HFFc6 (cell line): ENCODE measurements at regions not wholly inside any gene's neighbourhood (a gene's known extent, or its start where the extent isn't known, plus 50 kb on each side); places are given as distances from the start of the nearest gene placed in this dataset.

Experiments
- DNase-seq: peaks from one replicate; pipeline ENCODE4 v3.0.0-alpha.2; 2018
- H3K27ac Mint-ChIP-seq: 2 replicates; pipeline ENCODE4 v1.8.0; 2020; ENCODE audit warnings: mild to moderate bottlenecking, mixed read lengths
- H3K27me3 Mint-ChIP-seq: 2 replicates; pipeline ENCODE4 v1.8.0; 2021; ENCODE audit warnings: mild to moderate bottlenecking, moderate library complexity, mixed read lengths; ENCODE audit not compliant: insufficient read depth
- H3K36me3 Mint-ChIP-seq: 2 replicates; pipeline ENCODE4 v1.8.0; 2021; ENCODE audit warnings: low read depth, mixed read lengths
- H3K4me1 Mint-ChIP-seq: 2 replicates; pipeline ENCODE4 v1.8.0; 2020; ENCODE audit warnings: low read depth, mixed read lengths
- H3K4me3 Mint-ChIP-seq: 2 replicates; pipeline ENCODE4 v1.8.0; 2020; ENCODE audit warnings: mild to moderate bottlenecking, moderate library complexity, mixed read lengths
- H3K9me3 Mint-ChIP-seq: 2 replicates; pipeline ENCODE4 v1.8.0; 2020; ENCODE audit warnings: mild to moderate bottlenecking, mixed read lengths
- TF ChIP-seq, protein P1 (sequence below): fragments of 200-600 bp; sonication (generic); IDR thresholded peaks from 2 replicates; pipeline ENCODE4 v1.5.0; 2021; ENCODE audit warnings: antibody characterized with exemption, mild to moderate bottlenecking

DNA sequence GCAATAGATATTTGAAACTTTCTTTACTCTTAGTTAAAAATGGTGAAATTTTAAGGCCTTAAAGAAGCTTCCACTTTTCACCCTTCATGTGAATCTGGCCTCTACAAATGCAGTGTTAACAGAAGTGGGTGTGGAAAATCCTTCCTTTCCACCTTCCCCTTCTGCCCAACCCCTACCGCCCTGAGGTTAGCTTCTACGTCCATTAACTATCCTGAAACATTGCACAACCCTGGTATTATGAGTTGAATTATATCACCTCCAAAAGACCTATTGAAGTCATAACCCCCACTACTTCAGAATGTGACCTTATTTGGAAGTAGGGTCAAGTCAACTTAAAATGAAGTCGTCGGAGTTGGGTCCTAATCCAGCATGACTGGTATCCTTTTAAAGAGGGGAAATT is 80.8 kb upstream of the ACSL3 start:
- Mint-ChIP-seq H3K9me3 (no peaks in the 10 kb centered on the region), H3K27me3 (no peaks in the 10 kb centered on the region; the same call in 1 of the 2 replicates)

DNA sequence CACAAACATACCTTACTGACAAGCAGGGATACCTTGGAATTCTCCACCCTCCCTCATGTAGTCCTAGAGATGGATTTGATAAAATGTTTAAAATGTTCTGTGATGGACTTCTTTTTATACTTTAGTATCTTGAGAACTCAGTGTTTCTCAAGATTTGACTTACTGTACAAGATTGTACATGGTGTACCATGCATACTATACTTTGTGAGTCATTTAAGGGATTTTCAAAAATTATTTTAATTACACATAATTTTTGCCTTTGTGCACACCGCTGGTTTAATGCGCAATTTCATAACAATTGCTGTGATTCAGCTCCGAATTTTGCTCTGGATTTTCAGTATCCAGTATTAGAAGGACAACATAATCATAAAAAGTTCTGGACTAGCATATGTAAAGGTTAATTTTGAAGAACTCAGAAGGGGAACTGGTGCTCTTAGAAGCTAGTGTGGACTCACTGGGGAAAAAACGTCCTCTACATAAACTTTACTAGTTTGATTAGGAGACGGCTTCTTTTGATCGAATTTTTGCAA is 78.6 kb upstream of the ACSL3 start:
- no peak overlapping the region for H3K4me3 Mint-ChIP-seq
- no peaks in the 10 kb centered on the region for H3K9me3 Mint-ChIP-seq
- H3K36me3 Mint-ChIP-seq = no peaks in the 10 kb centered on the region; the same call in none of the 2 replicates
- no peak for DNase-seq
- no peak overlapping the region for H3K27ac Mint-ChIP-seq
- H3K4me1 Mint-ChIP-seq = peaks cover 14% of the 10 kb centered on the region
- H3K27me3 Mint-ChIP-seq = no peaks in the 10 kb centered on the region
- TF ChIP-seq, protein P1, sequence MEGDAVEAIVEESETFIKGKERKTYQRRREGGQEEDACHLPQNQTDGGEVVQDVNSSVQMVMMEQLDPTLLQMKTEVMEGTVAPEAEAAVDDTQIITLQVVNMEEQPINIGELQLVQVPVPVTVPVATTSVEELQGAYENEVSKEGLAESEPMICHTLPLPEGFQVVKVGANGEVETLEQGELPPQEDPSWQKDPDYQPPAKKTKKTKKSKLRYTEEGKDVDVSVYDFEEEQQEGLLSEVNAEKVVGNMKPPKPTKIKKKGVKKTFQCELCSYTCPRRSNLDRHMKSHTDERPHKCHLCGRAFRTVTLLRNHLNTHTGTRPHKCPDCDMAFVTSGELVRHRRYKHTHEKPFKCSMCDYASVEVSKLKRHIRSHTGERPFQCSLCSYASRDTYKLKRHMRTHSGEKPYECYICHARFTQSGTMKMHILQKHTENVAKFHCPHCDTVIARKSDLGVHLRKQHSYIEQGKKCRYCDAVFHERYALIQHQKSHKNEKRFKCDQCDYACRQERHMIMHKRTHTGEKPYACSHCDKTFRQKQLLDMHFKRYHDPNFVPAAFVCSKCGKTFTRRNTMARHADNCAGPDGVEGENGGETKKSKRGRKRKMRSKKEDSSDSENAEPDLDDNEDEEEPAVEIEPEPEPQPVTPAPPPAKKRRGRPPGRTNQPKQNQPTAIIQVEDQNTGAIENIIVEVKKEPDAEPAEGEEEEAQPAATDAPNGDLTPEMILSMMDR = no peak

More for the DNA sequence above, 80.8 kb upstream of the ACSL3 start:
- H3K4me3 Mint-ChIP-seq = no peak overlapping the region
- no peak overlapping the region for H3K27ac Mint-ChIP-seq
- TF ChIP-seq, protein P1 = no peak
- H3K36me3 Mint-ChIP-seq = no peaks in the 10 kb centered on the region; the same call in none of the 2 replicates
- H3K4me1 Mint-ChIP-seq = peaks cover 2% of the 10 kb centered on the region
- no peak for DNase-seq

DNA sequence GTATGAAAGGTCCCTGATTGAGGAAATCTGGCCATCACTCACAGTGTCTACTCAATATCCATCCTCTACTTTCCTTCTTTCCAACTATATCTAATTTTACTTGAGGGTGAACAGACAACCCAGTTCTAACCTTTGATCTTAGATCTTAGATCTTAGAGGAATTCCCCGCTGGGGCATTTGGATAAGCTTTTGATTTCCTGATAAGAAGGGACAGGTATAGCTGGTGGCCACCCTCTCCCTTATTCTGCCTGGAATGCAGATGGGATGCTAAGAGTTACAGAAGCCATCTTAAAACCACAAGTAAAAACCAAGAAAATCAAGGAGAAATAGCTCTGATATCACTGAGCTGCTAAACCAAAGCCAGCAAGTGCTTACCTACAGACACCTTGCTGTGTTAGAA is 77.2 kb upstream of the ACSL3 start:
- H3K27ac Mint-ChIP-seq = no peak overlapping the region
- peaks cover 27% of the 10 kb centered on the region for H3K4me1 Mint-ChIP-seq
- no peaks in the 10 kb centered on the region; the same call in none of the 2 replicates for H3K36me3 Mint-ChIP-seq

DNA sequence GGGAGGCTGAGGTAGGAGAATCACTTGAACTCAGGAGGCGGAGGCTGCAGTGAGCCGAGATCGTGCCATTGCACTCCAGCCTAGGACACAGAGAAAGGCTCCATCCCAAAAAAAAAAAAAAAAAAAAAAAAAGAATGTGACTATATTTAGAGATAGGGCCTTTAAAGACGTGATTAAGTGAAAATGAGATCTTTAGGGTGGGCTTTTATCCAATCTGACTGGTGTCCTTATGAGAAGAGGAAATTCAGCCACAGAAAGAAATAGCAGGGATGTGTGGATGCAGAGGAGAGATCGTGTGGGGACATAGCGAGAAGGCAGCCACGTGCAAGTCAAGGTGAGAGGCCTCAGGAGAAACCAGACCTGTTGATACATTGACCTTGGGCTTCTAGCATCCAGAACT is 69.9 kb upstream of the ACSL3 start:
- TF ChIP-seq, protein P1 = no peak
- Mint-ChIP-seq H3K27me3 (no peaks in the 10 kb centered on the region; the same call in 1 of the 2 replicates), H3K4me1 (peaks cover 60% of the 10 kb centered on the region), H3K4me3 (no peak overlapping the region), H3K36me3 (no peaks in the 10 kb centered on the region), H3K27ac (no peak overlapping the region), H3K9me3 (no peaks in the 10 kb centered on the region)
- DNase-seq = no peak

More for the DNA sequence above, 77.2 kb upstream of the ACSL3 start:
- H3K4me3 Mint-ChIP-seq = no peak overlapping the region
- H3K9me3 Mint-ChIP-seq = no peaks in the 10 kb centered on the region
- no peaks in the 10 kb centered on the region; the same call in 1 of the 2 replicates for H3K27me3 Mint-ChIP-seq
- TF ChIP-seq, protein P1 = no peak
- DNase-seq = no peak

DNA sequence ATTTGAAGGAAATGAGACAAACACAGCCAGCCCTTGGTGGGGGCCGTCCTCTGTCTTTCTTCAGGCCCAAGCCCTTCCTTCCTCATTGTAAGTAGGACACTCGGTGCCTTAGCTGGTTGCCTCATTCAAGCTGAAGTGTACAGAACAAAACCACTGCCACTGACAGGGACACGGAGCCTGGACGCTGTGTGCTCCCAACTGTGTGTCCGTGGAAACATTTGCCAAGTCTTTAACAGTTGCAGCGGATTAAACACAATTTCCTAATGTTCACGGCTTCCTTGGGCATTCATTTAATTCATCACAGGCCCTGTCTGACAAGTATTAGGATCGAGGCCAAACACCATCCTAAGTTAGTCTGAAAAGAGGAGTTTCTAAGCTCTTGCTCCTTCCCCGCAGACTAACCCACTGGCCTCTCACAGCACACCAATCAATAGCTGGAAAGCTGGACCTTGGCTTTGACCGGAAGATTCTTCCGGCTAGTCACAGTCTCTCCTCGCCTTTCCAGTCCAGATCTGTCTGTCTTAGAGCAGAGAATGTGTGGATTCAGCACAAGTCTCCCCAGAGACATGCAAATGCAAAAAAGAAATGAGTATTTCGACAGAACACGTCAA is 68.7 kb upstream of the ACSL3 start:
- Mint-ChIP-seq H3K36me3 (no peaks in the 10 kb centered on the region), H3K4me3 (no peak overlapping the region), H3K4me1 (peaks cover 60% of the 10 kb centered on the region), H3K27me3 (no peaks in the 10 kb centered on the region; the same call in 1 of the 2 replicates), H3K27ac (peak overlapping the region; percentile 48; the same call in 1 of the 2 replicates), H3K9me3 (no peaks in the 10 kb centered on the region)
- TF ChIP-seq, protein P1 = no peak
- DNase-seq = no peak
